MM.1S (cell line): ENCODE measurements at regions not wholly inside any gene's neighbourhood (a gene's known extent, or its start where the extent isn't known, plus 50 kb on each side); places are given as distances from the start of the nearest gene placed in this dataset.
"Not testable (repeated sequence)": the region's sequence is repeated elsewhere in the genome, so short reads cannot be mapped to it uniquely, and the experiment has no call there.

Source experiments
- DNase-seq: peaks from one replicate; pipeline ENCODE4 v3.0.0-alpha.2; 2015
- H2AFZ ChIP-seq: fragments of 300-600 bp; sonication (generic); 2 replicates; pipeline ENCODE4 v1.6.0; 2016; ENCODE audit warnings: antibody characterized with exemption, low read length
- H3F3A ChIP-seq: fragments of 300-600 bp; sonication (generic); 2 replicates; pipeline ENCODE4 v1.6.1; 2016; ENCODE audit warnings: mild to moderate bottlenecking, antibody characterized with exemption, low read length, moderate library complexity, mixed read lengths; ENCODE audit not compliant: insufficient read depth
- H3K27ac ChIP-seq: fragments of 300-600 bp; sonication (generic); 2 replicates; pipeline ENCODE4 v1.5.1; 2016; ENCODE audit warnings: mild to moderate bottlenecking, low read length
- H3K27me3 ChIP-seq: fragments of 300-600 bp; sonication (generic); replicated peaks from 2 replicates; pipeline ENCODE4 v1.6.0; 2016; ENCODE audit warnings: low read length; ENCODE audit not compliant: insufficient read depth
- H3K36me3 ChIP-seq: fragments of 300-600 bp; sonication (generic); replicated peaks from 2 replicates; pipeline ENCODE4 v1.6.1; 2016; ENCODE audit warnings: mild to moderate bottlenecking, low read length, mixed read lengths; ENCODE audit not compliant: insufficient read depth
- H3K4me1 ChIP-seq: fragments of 300-600 bp; sonication (generic); 2 replicates; pipeline ENCODE4 v1.6.1; 2016; ENCODE audit warnings: low read length, mixed read lengths
- H3K4me2 ChIP-seq: fragments of 300-600 bp; sonication (generic); 2 replicates; pipeline ENCODE4 v1.6.0; 2016; ENCODE audit warnings: low read depth, low read length
- H3K4me3 ChIP-seq: fragments of 300-600 bp; sonication (generic); 2 replicates; pipeline ENCODE4 v1.5.1; 2016; ENCODE audit warnings: low read length, mixed read lengths
- H3K79me2 ChIP-seq: fragments of 300-600 bp; sonication (generic); 2 replicates; pipeline ENCODE4 v1.6.1; 2016; ENCODE audit warnings: mixed run types, low read length, mixed read lengths
- H3K9ac ChIP-seq: fragments of 300-600 bp; sonication (generic); 2 replicates; pipeline ENCODE4 v1.6.1; 2016; ENCODE audit warnings: low read length, mixed read lengths
- H3K9me2 ChIP-seq: fragments of 300-600 bp; sonication (generic); replicated peaks from 2 replicates; pipeline ENCODE4 v1.6.1; 2016; ENCODE audit warnings: mild to moderate bottlenecking, low read length, mixed read lengths; ENCODE audit not compliant: insufficient read depth
- H3K9me3 ChIP-seq: fragments of 300-600 bp; sonication (generic); replicated peaks from 2 replicates; pipeline ENCODE4 v1.6.1; 2016; ENCODE audit warnings: mild to moderate bottlenecking, low read length, mixed read lengths; ENCODE audit not compliant: insufficient read depth
- H4K20me1 ChIP-seq: fragments of 300-600 bp; sonication (generic); 2 replicates; pipeline ENCODE4 v1.6.1; 2016; ENCODE audit warnings: mild to moderate bottlenecking, low read length, moderate library complexity, mixed read lengths; ENCODE audit not compliant: insufficient read depth
- EZH2 ChIP-seq: fragments of 300-600 bp; sonication (generic); optimal IDR thresholded peaks from 2 replicates; pipeline ENCODE3; 2017; ENCODE audit warnings: low read depth, mild to moderate bottlenecking, antibody characterized with exemption, low read length, mixed read lengths
- EZH2phosphoT487 ChIP-seq: fragments of 300-600 bp; sonication (generic); IDR thresholded peaks from 2 replicates; pipeline ENCODE4 v1.6.1; 2018; ENCODE audit warnings: antibody characterized with exemption, low read length
- TF ChIP-seq, protein P1 (sequence below): fragments of 300-600 bp; sonication (generic); IDR thresholded peaks from 2 replicates; pipeline ENCODE4 v1.5.1; 2016; ENCODE audit warnings: antibody characterized with exemption, low read length, mixed read lengths

DNA sequence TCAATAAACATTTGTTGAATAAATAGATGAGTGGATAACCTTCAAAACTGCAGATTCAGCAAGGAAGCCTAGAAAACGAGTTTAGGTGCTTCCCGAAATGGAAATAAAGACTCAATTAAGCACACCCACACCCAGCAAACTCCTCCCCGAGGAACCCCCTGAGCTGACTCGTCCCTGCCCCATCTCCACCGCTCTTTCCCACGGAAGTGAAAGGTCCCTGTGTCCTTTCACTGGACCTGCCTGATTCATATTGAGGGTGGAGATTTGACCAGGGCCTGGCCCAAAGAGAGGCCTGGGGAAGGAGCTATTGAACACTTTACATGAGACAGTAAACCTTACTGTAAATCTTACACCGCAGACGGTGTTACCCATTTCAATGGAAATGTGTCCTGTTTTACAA lies 129.1 kb downstream of the CPZ start:
- TF ChIP-seq, protein P1, sequence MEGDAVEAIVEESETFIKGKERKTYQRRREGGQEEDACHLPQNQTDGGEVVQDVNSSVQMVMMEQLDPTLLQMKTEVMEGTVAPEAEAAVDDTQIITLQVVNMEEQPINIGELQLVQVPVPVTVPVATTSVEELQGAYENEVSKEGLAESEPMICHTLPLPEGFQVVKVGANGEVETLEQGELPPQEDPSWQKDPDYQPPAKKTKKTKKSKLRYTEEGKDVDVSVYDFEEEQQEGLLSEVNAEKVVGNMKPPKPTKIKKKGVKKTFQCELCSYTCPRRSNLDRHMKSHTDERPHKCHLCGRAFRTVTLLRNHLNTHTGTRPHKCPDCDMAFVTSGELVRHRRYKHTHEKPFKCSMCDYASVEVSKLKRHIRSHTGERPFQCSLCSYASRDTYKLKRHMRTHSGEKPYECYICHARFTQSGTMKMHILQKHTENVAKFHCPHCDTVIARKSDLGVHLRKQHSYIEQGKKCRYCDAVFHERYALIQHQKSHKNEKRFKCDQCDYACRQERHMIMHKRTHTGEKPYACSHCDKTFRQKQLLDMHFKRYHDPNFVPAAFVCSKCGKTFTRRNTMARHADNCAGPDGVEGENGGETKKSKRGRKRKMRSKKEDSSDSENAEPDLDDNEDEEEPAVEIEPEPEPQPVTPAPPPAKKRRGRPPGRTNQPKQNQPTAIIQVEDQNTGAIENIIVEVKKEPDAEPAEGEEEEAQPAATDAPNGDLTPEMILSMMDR, result no peak
- no peak for TF ChIP-seq EZH2
- no peak for TF ChIP-seq EZH2phosphoT487
- H4K20me1 ChIP-seq, result no peaks in the 10 kb centered on the region
- H3F3A ChIP-seq, result no peaks in the 10 kb centered on the region
- H3K79me2 ChIP-seq, result no peaks in the 10 kb centered on the region
- no peak for DNase-seq
- H3K27me3 ChIP-seq, result peaks cover 92% of the 10 kb centered on the region
- H3K4me2 ChIP-seq, result no peak overlapping the region
- H3K9ac ChIP-seq, result no peak overlapping the region
- H3K27ac ChIP-seq, result no peak overlapping the region
- no peak overlapping the region for H3K4me3 ChIP-seq
- H3K9me3 ChIP-seq, result no peaks in the 10 kb centered on the region
- H3K36me3 ChIP-seq, result no peaks in the 10 kb centered on the region
- H3K4me1 ChIP-seq, result no peaks in the 10 kb centered on the region
- no peak overlapping the region for H2AFZ ChIP-seq
- no peaks in the 10 kb centered on the region for H3K9me2 ChIP-seq

DNA sequence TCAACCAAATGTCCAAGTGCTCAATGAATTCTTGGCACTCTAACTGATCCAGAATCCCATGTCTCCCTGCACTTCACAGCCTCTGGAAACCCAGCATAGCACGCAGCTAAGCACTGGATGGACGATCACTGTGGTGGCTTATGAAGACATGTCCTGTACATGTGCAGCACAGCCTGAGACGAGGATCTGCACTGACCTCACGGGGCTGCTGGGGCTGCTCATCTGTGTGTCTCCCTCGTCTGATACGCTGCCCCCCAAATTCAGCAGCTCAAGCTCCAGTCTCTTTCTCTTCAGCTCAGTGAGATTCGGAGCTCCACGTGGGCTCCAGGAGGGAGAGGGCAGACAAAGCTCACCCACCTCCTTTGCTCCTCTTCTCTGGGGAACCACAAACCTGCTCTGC lies 126.9 kb downstream of the CPZ start:
- Histone ChIP-seq H3K4me3 (no peak overlapping the region), H2AFZ (no peak overlapping the region), H3K9ac (no peak overlapping the region), H3K27ac (no peak overlapping the region), H3K4me1 (no peaks in the 10 kb centered on the region), H3K9me3 (no peaks in the 10 kb centered on the region), H3K79me2 (no peaks in the 10 kb centered on the region), H3K36me3 (no peaks in the 10 kb centered on the region), H3K4me2 (no peak overlapping the region), H3F3A (no peaks in the 10 kb centered on the region), H3K27me3 (peaks cover 81% of the 10 kb centered on the region), H3K9me2 (no peaks in the 10 kb centered on the region), H4K20me1 (no peaks in the 10 kb centered on the region)
- no peak for TF ChIP-seq EZH2phosphoT487
- TF ChIP-seq, protein P1, result no peak
- no peak for DNase-seq

DNA sequence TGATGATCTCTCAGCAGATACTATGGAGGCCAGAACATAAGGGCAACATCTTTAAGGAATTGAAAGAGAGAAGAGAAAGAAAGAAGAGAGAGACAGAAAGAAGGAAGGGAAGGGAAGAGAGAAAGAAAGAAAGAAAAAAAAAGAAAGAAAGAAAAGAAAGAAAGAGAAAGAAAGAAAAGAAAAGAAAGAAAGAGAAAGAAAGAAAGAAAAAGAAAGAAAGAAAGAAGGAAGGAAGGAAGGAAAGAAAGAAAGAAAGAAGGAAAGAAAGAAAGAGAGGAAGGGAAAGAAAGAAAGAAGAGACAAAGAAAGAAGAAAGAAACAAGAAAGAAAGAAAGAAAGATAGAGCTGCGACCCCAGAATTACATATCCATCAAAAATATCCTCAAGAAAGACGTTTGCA lies 124.9 kb downstream of the CPZ start:
- H3K4me2 ChIP-seq, DNase-seq, H3F3A ChIP-seq: not testable (repeated sequence)

DNA sequence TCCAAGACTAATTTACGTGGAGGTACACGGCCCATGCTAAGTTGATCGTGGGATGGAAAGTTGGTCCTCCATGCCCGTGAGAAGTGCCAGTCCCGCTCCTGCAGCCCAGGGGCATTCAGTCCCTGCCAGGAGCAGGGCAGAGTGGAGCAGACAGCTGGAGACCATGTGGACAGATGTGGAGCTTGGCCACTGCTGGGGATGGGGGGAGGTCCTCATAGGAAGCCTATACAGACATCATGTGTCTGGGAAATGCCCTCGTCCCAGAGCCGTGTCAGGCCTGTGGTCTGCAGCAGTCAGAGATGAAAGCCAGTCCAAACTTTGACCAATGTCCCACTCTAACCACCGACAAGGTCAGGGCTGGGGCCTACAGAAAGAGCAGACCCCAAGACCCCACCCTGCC lies 118.4 kb downstream of the CPZ start:
- Histone ChIP-seq H3K9ac (no peak overlapping the region), H3K4me3 (no peak overlapping the region), H3K36me3 (no peaks in the 10 kb centered on the region), H4K20me1 (no peaks in the 10 kb centered on the region), H3K4me2 (no peak overlapping the region), H3F3A (no peaks in the 10 kb centered on the region), H3K9me3 (no peaks in the 10 kb centered on the region), H3K79me2 (no peaks in the 10 kb centered on the region), H3K9me2 (no peaks in the 10 kb centered on the region), H3K27me3 (peaks cover 91% of the 10 kb centered on the region), H3K27ac (no peak overlapping the region), H3K4me1 (no peaks in the 10 kb centered on the region), H2AFZ (no peak overlapping the region)
- TF ChIP-seq EZH2phosphoT487 (no peak), EZH2 (no peak)
- TF ChIP-seq, protein P1, result no peak
- no peak for DNase-seq

More for the DNA sequence above, 124.9 kb downstream of the CPZ start:
- peaks cover 82% of the 10 kb centered on the region for H3K27me3 ChIP-seq
- not testable (repeated sequence) for H3K4me3 ChIP-seq, H3K4me1 ChIP-seq, H3K79me2 ChIP-seq, H3K9me2 ChIP-seq, H2AFZ ChIP-seq, H3K9me3 ChIP-seq, H3K9ac ChIP-seq, H3K27ac ChIP-seq, H3K36me3 ChIP-seq, H4K20me1 ChIP-seq
